Lower lobe of right lung (tissue), 2 donors: ENCODE measurements at regions not wholly inside any gene's neighbourhood (a gene's known extent, or its start where the extent isn't known, plus 50 kb on each side); places are given as distances from the start of the nearest gene placed in this dataset.

Source experiments
- ATAC-seq, 2 donors: fragments of 200-7000 bp; cut with Tn5 transposase; one replicate each; pipeline ENCODE4 v1.9.1; 2020 to 2022; ENCODE audit warnings: mild to moderate bottlenecking in 2 of 2, moderate library complexity in 2 of 2
- DNase-seq: peaks from one replicate; pipeline ENCODE4 v3.0.0-alpha.2; 2020
- H3K27ac ChIP-seq: fragments of 200-600 bp; one replicate; pipeline ENCODE4 v1.8.0; 2022
- H3K27me3 ChIP-seq: fragments of 200-600 bp; one replicate; pipeline ENCODE4 v1.8.0; 2022; ENCODE audit warnings: low read depth
- H3K36me3 ChIP-seq: fragments of 200-600 bp; one replicate; pipeline ENCODE4 v1.8.0; 2022; ENCODE audit warnings: mild to moderate bottlenecking
- H3K4me1 ChIP-seq: fragments of 200-600 bp; one replicate; pipeline ENCODE4 v1.8.0; 2022
- H3K4me3 ChIP-seq: fragments of 200-600 bp; one replicate; pipeline ENCODE4 v1.8.0; 2022; ENCODE audit warnings: mild to moderate bottlenecking
- H3K9me3 ChIP-seq: fragments of 200-600 bp; one replicate; pipeline ENCODE4 v1.8.0; 2022
- intact Hi-C: fragments of 100-400 bp; cut with DNase I; formaldehyde crosslinking; loops from one replicate; pipeline ENCODE4 v1.11.0; 2022
- TF ChIP-seq, protein P1 (sequence below): fragments of 200-600 bp; IDR thresholded peaks from one replicate; pipeline ENCODE4 v1.8.0; 2022; ENCODE audit warnings: antibody characterized with exemption, mild to moderate bottlenecking
- donor health status: DM: no; HTN: yes; CAD: no; lungs with severe emphysema.

DNA sequence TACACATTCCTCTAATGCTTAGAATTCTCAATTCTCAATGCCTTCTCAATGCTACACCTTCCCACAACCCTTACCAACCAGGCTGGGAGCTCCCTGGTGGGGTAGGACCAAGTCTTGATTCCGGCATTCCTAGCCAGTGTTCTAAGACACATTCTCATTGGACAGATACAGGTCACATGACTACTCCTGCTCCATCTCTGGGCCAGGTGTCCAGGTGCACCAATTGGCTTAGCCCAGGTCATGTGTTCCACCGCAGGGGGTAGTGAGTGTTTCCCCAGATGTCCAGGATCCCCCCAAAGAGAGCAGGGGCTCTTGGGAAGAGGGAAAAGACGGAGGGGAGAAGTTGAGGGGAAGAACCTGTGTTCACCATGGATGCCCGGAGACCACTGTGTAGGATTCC lies 58.7 kb upstream of the MLN start:
- H3K4me1 ChIP-seq = peaks cover 12% of the 10 kb centered on the region
- DNase-seq (no peak), ATAC-seq (no peak)
- H3K27me3 ChIP-seq = peaks cover 3% of the 10 kb centered on the region
- no peaks in the 10 kb centered on the region for H3K36me3 ChIP-seq
- H3K9me3 ChIP-seq = no peaks in the 10 kb centered on the region
- intact Hi-C loops = no loop called here
- no peak overlapping the region for H3K27ac ChIP-seq
- TF ChIP-seq, protein P1, sequence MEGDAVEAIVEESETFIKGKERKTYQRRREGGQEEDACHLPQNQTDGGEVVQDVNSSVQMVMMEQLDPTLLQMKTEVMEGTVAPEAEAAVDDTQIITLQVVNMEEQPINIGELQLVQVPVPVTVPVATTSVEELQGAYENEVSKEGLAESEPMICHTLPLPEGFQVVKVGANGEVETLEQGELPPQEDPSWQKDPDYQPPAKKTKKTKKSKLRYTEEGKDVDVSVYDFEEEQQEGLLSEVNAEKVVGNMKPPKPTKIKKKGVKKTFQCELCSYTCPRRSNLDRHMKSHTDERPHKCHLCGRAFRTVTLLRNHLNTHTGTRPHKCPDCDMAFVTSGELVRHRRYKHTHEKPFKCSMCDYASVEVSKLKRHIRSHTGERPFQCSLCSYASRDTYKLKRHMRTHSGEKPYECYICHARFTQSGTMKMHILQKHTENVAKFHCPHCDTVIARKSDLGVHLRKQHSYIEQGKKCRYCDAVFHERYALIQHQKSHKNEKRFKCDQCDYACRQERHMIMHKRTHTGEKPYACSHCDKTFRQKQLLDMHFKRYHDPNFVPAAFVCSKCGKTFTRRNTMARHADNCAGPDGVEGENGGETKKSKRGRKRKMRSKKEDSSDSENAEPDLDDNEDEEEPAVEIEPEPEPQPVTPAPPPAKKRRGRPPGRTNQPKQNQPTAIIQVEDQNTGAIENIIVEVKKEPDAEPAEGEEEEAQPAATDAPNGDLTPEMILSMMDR = no peak
- no peak overlapping the region for H3K4me3 ChIP-seq

GRCh38 chr6:33861722-33862121 lies 57.9 kb upstream of the MLN start:
- ATAC-seq = no peak
- DNase-seq = no peak
- H3K4me3 ChIP-seq = no peak overlapping the region
- intact Hi-C loops = no loop called here
- H3K36me3 ChIP-seq = no peaks in the 10 kb centered on the region
- peaks cover 8% of the 10 kb centered on the region for H3K27me3 ChIP-seq
- no peaks in the 10 kb centered on the region for H3K9me3 ChIP-seq
- peaks cover 16% of the 10 kb centered on the region for H3K4me1 ChIP-seq
- H3K27ac ChIP-seq = no peak overlapping the region
- TF ChIP-seq, protein P1 = no peak

DNA sequence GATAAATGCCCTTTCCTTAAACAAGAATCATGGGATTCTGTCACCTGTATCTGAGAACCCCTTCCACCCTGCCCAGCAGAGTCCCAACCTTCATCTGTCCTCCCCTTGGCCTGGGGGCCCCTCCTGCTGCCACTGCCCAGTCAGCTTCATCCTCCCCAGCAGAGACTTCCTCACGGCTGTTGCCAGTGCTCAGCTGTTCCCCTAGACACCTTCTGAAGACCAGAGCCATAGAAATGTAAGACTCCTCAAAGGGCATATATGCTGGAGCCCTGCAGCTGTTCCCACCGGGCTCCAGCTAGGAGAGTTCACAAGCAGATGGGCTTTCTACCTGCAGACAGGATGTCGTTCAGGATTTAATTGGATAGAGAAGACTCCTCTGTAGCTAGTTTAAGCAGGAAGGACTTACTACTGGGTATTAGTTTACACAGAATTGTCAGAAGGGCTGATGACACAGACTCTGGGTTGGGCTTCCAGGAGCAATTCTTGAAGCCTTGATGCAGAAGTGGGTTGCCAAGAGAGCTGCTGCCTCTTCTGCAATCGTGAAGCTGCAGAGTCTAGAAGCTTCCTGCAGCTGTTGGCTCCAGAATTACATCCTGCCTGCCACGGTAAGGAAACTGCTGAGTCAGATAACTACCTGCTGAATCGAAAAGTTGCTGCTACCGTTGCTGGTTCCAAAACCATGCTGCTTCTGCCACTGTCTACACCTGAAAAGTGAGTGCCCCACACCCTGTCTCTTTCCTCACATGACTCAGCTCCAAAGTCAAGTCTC lies 57.1 kb upstream of the MLN start:
- no peaks in the 10 kb centered on the region for H3K36me3 ChIP-seq
- H3K27ac ChIP-seq = no peak overlapping the region
- H3K9me3 ChIP-seq = no peaks in the 10 kb centered on the region
- H3K4me1 ChIP-seq = peaks cover 16% of the 10 kb centered on the region
- DNase-seq (no peak), ATAC-seq (no peak)
- H3K27me3 ChIP-seq = peaks cover 11% of the 10 kb centered on the region
- TF ChIP-seq, protein P1 = no peak
- intact Hi-C loops = no loop called here
- no peak overlapping the region for H3K4me3 ChIP-seq

DNA sequence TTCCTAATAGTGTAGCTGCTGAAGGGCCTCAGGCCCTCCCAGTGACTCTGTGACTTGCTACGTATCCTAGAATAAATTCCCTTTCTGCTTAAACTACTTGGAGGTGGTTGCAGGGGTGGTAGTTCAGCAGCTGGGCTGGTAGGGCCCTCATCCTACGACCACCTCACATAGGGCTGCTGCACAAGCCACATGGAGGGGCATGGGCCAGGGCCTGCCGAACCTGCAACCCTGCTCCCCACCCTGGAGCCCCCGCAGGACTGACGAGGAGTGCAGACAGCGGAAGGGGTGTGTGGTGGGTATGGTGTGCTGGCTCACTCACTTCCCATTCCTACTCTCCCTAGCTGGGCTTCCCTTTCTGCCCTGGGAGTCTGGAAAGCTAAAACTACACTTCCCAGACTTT lies 56.2 kb upstream of the MLN start:
- intact Hi-C loops = no loop called here
- no peaks in the 10 kb centered on the region for H3K9me3 ChIP-seq
- peaks cover 18% of the 10 kb centered on the region for H3K27me3 ChIP-seq
- H3K4me3 ChIP-seq = no peak overlapping the region
- DNase-seq = no peak
- H3K36me3 ChIP-seq = no peaks in the 10 kb centered on the region
- peaks cover 16% of the 10 kb centered on the region for H3K4me1 ChIP-seq
- ATAC-seq = no peak
- TF ChIP-seq, protein P1 = no peak
- H3K27ac ChIP-seq = no peak overlapping the region

- peaks cover 23% of the 10 kb centered on the region for H3K27me3 ChIP-seq
Measured at GRCh38 chr6:33858804-33859505, 55.2 kb upstream of the MLN start.

More at GRCh38 chr6:33858804-33859505, 55.2 kb upstream of the MLN start:
- ATAC-seq (no peak), DNase-seq (no peak)
- no peaks in the 10 kb centered on the region for H3K36me3 ChIP-seq
- no peak overlapping the region for H3K27ac ChIP-seq
- peaks cover 16% of the 10 kb centered on the region for H3K4me1 ChIP-seq
- TF ChIP-seq, protein P1 = no peak
- H3K4me3 ChIP-seq = no peak overlapping the region
- intact Hi-C loops = no loop called here
- no peaks in the 10 kb centered on the region for H3K9me3 ChIP-seq
